ENCODE measurements at regions not wholly inside any gene's neighbourhood (a gene's known extent, or its start where the extent isn't known, plus 50 kb on each side); places are given as distances from the start of the nearest gene placed in this dataset.
"Not testable (repeated sequence)": the region's sequence is repeated elsewhere in the genome, so short reads cannot be mapped to it uniquely, and the experiment has no call there.

DNA sequence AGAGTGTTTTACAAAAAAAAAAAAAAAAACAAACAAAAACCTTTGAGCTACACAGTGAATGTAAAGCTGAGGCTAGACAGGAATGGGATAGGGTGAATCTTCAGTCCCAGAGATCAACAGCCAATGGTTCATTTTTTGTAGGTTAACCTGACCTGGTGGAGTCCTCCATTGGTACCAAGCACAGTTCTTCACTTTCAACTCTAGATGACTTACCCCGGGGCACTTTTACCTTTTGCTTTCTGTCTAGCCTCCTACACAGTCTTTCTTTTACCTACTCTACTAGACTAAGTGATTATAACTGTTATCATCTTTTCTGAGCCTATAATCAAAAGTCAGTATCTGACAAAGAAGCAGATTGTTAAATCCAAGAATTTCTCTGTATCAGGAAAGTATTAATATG lies 50.9 kb downstream of the ANXA2R start:
- no peak for DNase-seq

DNA sequence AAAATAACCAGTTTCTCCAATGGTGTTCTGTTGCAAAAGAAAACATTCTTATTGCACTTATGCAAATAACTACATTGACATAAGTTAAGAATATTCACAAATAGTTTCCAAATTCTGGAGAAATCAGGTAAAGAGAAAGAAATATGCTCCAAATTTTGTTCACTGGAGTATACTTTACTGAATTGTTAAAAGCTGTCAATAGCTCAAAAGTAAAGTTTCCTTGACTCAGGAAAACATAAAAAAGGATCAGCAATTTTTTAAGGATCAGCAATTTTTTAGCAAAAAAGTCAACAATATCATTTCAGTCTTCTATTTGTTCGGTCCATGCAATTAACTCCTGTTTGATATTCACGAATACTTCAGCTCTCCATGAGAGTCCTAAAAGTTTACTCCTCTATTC lies 51.6 kb downstream of the ANXA2R start:
- DNase-seq, result no peak

DNA sequence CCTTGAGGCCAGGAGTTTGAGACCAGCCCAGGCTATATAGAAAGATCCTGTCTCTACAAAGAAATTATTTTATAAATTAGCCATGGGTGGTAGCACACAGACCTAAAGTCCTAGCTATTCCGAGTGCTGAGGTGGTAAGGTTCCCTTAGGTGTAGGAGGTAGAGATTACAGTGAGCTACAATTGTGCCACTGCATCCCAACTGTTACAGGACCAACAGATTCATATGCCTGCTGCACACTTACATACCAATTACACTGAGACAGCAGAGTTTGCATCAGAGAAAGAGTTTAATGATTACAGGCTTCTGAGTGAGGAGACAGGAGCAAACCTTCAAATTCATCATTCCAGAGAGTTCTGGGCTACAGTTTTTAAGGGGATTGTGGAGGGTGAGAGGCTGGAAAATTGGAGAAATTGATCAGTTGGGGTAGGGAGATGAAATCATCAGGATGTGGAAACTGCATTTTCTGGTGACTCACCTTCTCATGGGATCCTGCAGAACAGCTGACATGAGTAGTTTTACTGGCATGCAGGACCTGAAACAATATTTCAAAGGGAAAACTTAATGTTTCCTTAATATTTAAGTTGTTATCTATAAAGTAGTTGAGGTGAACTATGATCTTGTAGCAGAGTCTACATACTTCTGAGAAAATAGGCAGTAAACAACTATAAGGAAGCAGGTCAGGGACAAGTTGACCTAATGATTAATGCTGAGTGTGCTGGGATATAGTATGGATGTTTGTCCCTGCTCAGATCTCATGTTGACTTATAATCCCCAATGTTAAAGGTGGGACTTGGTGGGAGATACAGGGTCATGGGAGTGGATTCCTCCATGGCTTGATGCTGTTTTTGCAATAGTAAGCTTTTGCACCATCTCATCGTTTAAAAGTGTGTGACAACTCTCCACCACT lies 54.7 kb downstream of the ANXA2R start:
- peak; percentile 88 for DNase-seq

DNA sequence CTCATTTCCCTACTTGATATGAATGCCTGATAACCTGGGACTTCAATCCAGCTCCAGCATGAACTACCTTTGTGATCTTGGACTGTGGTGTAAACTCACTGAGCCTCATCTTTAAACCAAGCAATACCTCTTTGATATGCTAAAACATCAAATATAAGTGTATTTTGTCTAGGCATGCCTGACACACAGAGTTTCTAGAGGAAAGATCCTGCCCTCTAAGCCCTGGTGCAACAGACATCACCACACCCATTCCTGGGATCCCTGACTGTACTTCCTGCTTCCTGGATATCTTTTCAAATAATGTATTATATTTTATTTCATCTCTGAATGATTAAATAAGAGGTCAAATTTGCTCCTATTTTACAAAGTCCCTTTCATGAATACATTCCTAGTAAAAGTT lies 55.8 kb downstream of the ANXA2R start:
- DNase-seq, result no peak

DNA sequence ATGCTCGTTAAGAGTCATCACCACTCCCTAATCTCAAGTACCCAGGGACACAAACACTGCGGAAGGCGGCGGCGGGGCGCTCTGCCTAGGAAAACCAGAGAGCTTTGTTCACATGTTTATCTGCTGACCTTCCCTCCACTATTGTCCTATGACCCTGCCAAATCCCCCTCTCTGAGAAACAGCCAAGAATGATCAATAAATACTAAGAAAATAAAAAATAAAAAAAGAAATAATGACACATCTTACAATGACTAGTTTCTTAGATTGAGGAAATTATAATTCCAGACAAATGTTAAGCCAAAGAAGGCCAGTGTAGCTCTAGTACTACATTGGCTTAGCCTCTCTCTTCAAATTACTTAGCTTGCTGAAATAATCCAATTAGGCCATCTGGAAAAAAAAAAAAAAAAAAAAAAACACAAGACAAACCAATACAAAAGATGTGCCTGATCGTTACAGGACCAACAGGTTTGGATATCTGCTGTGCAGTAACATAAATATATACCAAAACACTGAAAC lies 58.0 kb downstream of the ANXA2R start:
- DNase-seq, result peak; percentile 18

DNA sequence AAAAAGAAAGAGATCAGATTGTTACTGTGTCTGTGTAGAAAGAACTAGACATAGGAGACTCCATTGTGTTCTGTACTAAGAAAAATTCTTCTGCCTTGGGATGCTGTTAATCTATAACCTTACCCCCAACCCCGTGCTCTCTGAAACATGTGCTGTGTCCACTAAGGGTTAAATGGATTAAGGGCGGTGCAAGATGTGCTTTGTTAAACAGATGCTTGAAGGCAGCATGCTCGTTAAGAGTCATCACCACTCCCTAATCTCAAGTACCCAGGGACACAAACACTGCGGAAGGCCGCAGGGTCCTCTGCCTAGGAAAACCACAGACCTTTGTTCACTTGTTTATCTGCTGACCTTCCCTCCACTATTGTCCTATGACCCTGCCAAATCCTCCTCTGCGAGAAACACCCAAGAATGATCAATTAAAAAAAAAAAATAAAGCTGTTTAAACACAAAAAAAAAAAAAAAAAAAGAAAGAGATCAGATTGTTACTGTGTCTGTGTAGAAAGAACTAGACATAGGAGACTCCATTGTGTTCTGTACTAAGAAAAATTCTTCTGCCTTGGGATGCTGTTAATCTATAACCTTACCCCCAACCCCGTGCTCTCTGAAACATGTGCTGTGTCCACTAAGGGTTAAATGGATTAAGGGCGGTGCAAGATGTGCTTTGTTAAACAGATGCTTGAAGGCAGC lies 58.6 kb downstream of the ANXA2R start:
- not testable (repeated sequence) for DNase-seq

DNA sequence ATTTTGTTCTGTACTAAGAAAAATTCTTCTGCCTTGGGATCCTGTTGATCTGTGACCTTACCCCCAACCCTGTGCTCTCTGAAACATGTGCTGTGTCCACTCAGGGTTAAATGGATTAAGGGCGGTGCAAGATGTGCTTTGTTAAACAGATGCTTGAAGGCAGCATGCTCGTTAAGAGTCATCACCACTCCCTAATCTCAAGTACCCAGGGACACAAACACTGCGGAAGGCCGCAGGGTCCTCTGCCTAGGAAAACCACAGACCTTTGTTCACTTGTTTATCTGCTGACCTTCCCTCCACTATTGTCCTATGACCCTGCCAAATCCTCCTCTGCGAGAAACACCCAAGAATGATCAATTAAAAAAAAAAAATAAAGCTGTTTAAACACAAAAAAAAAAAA lies 59.1 kb downstream of the ANXA2R start:
- DNase-seq, result not testable (repeated sequence)

DNA sequence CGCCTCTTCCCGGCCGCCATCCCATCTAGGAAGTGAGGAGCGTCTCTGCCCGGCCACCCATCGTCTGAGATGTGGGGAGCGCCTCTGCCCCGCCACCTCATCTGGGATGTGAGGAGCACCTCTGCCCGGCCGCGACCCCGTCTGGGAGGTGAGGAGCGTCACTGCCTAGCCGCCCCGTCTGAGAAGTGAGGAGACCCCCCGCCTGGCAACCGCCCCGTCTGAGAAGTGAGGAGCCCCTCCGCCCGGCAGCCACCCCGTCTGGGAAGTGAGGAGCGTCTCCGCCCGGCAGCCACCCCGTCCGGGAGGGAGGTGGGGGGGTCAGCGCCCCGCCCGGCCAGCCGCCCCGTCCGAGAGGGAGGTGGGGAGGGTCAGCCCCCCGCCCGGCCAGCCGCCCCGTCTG lies 59.7 kb downstream of the ANXA2R start:
- DNase-seq, result not testable (repeated sequence)

DNA sequence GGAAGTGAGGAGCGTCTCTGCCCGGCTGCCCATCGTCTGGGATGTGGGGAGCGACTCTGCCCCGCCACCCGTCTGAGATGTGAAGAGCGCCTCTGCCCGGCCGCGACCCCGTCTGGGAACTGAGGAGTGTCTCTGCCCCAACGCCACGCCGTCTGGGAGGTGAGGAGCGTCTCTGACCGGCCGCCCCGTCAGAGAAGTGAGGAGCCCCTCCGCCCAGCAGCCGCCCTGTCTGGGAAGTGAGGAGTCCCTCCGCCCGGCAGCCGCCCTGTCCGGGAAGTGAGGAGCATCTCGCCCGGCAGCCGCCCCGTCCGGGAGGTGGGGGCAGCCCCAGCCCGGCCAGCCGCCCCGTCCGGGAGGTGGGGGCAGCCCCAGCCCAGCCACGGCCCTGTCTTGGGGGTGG lies 60.9 kb downstream of the ANXA2R start:
- DNase-seq, result not testable (repeated sequence)

DNA sequence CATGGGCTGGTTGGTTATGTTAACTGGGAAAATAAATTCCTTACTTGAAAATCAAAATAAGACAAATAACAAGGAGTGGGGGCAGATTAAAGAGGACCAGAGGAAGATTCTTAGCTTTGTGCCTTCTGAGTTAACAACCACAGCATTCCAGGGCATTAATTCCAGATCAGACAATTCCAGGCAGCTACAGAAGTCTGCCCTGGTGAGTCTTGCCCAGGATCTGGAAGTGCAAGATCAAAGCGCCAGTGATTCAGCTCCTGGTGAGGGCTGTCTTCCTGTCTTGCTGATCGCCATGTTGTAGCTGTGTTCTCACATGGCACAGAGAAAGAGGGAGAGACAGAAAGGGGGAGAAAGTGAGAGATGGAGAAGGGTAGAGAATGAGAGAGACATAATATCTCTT lies 65.6 kb downstream of the ANXA2R start:
- DNase-seq, result peak; percentile 77

DNA sequence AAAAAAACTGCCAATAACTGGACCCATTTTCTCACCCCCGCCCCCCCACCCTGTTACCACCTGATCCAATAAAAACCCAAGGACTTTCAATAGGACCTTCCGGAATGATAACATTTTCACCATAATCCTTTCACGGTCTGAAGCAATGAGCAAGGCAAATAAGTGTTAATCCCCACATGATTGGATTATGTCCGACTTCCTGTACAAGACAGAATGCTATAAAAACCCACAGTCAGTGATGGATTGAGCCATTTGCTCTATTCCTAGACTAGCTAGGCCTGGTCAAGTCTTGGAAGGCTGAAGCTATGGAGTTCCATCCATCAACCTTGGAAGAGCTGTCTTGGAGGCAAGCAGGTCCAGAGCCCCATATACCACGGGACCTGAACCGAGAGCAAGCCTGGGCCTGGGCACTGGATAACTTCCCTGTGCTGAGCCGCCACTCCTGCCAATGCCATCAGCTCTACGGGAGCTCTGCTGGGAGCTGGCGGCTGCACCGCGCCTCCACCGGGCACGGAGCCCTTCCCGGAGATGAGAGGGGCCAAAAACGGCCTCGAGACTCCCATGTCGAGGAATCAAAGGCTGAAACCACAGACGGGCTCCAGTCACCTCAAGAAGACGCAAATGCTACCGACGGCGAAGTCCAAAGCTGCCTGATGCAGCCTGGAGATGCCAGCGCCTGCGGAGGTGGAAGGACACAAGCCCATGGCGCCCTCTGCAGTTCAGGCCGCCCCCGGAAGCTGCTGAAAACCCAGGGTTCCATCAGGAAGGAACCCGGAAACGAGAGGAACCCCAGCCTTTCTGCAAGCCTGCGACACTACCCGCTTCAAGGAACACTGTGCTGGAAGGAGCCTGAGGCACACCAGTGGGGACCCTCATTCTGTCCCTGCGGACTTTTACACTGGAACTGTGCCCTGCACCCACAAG lies 69.2 kb downstream of the ANXA2R start:
- DNase-seq, result no peak

DNA sequence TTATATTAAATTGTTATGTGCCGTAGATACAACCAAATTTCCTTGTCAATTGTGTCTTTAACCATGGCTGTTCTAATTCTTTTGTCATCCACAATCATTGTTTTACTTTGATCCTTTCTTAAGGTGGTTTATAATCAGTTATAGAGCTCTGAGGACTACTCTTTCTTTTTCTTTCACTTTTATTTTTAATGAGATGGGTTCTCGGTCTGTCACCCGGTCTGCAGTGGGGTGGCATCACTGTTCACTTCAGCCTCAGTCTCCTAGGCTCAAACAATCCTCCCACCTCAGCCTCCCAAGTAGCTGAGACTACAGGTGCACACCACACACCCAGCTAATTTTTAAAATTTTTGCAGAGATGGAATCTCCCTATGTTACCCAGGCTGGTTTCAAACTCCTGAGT lies 74.2 kb downstream of the ANXA2R start:
- no peak for DNase-seq

DNA sequence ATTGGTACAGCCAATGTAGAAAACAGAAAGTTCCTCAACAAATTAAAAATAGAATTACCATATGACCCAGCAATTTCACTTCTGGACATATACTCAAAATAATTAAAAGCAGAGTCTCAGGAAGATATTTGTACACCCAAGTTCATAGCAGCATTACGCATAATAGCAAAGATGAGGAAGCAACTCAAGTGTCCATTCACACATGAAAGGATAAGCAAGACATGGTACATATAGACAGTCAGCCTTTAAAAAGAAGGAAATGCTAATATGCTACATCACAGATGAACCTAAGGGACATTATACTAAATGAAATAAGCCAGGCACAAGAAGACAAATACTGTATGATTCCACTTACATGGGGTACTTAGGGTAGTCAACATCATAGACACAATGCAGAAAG lies 76.7 kb downstream of the ANXA2R start:
- no peak for DNase-seq

DNA sequence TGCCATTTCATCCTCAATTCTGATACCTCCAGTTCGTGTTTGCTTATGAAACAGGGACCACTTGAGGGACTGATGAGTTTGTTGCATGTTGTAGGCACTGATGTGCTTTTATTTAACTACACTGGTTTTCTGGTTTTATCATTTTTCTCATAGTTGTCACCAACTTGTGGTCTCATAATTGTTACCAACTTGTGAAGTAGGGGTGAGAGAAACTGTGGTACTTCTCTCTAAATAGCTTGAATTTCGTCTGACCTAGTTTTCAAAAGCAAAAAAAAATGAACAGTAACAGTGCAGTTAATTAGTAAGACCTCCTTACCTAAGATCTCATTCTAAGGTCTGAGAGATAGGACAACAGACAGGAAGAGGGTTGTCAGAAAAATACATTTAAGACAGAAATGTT lies 78.0 kb downstream of the ANXA2R start:
- DNase-seq, result no peak

DNA sequence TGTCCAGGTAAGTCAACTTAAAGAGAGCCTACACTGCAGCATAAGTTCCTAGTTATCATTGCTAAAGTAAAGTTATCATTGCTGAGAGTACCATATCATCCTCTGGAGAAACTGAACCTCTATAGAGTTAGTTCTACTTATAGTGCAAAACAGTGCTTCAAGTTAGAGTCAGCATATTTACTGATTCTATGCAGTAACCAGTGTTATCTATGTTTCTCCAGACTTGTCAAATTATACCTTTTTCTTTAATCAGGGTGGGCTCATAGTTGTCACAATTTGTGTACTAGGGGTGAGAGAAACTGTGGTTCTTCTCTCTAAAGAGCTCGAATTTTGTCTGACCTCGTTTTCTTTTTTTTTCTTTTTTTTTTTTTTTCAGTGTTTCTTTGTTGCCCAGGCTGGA lies 79.6 kb downstream of the ANXA2R start:
- no peak for DNase-seq

DNA sequence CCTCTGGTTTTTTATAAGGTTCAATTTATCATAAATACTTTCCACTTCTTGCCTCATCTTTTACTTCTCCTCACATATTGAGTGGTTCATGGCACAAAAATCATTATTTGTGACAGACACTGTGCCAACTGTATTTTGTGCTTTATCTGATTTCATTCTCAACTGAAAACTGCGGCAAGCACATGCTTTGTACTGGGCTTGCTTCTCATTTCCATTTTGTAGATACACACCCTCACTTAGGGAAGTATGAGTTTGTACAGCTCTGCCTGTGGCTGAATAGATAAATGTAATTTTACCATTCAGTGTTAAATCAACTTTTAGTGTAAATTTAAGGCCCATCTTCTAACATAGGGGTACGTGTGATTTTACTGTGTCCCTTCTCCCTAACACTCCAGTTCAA lies 83.6 kb downstream of the ANXA2R start:
- DNase-seq, result no peak

DNA sequence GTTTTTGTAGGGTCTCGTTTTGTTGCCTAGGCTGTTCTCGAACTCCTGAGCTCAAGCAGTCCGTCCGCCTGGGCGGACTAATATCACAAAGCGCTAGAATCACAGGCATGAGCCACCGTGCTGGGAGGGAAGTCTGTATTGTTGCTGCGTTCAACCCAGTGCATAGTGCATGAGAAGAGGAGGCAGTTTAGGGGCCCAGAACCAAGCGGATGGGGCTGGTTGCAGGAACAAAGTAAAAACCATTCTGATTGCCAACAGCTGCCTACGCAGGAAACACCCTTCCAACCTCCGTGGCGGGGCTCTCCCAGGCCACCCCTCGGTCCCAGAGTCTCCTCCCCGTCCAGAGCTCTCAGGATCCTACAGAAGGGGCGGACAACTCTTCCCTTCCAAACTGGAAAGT lies 87.1 kb downstream of the ANXA2R start:
- peak; percentile 25 for DNase-seq

DNA sequence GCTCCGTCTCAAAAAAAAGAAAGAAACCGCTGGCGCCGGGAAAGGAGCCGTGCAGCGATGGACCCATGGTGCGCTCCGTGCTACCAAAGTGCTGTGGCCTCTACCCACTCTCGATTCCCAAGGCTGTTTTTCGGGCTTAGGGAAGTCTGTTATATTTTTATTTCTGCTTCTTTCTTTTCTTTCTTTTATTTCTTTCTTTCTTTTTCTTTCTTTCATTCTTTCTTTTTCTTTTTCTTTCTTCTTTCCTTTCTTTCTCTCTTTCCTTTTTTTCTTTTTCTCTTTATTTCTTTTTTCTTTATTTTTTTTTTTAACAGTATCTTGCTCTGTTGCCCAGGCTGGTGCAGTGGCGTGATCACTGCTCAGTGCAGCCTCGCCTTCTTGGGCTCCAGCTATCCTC lies 87.5 kb downstream of the ANXA2R start:
- DNase-seq, result peak; percentile 10

DNA sequence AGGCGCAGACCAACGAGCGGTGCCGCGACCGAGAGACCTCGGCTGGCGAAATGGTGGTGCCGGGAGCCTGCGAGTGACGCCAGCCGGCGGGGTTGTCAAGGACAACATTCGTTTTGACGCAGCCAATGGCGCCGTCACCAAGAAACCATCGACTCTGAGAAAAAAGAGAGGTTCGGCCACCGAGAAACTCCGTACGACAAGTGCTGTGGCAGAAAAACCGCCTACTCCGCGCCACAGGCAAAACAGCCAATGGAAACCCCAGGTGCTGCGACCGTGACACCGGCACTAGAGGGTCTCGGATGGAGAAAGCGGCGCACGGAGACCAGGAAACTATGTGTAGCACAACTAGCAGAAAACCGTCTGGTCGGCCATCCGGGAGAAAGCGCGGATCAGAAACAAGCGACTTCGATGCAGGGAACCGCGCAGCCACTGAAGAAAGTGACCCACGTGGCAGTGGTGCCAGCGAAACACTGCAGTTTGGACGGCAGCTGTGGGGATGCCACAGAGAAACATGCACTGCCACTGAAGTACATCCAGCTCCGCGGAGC lies 88.8 kb downstream of the ANXA2R start:
- DNase-seq, result peak; percentile 38

DNA sequence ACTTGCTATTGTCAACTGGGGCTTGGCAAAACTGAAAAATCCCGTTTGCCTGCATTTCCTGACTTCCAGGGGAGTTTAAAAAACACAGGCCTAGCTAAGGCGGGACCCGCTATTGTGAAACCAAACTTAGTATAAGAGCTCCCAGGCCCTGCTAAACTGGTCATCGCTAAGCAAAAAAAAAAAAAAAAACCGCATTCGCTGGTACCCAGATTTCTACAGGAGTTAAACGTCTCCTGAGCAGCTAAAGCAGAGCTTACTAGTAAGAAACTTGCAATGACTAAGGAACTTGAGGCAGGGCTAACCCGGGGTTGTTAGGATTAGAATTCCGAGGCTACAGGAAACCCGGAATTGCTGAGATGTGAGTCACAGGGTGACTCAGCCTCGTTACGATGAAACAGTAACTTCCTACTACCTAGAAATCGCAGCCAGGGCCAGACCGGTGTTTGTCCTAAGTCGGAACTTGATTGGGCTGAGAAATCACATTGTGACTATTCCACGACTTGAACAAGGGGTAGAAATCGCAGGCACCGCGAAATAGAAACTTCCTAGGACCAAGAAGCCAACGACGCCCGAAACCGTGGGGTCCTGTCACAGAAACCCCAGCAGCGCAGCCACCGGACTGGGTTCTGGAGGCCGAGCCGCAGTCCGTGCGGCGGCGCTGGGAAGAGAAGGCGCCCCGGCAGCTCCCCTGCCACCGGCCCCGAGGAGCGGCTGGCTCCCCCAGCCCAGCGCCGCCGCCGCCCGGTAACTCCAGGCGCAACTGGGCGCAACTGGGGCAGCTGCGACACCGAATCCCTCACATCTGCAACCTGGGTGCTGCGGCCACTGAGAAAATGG lies 89.4 kb downstream of the ANXA2R start:
- DNase-seq, result peak; percentile 100

DNA sequence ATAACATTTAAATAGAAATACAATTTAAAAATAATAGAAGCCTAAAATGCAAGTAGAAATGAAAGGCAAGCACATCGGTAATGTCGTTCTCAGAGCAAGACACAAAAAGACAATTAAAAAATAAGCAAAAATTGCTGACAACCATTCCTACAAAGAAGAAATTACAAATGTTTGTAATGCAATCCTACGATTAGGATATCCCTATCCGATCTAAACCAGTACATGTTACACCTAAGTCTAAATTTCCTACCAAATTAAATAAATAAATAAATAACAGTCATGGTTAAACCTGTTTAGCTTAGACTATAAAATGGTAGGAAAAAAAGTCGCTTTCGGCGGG lies 90.0 kb downstream of the ANXA2R start:
- no peak for DNase-seq

All from fibroblast of upper back skin (primary cell).